H1 (cell line): ENCODE measurements at regions not wholly inside any gene's neighbourhood (a gene's known extent, or its start where the extent isn't known, plus 50 kb on each side); places are given as distances from the start of the nearest gene placed in this dataset.

Source experiments
- CTCF ChIA-PET: fragments of 300-600 bp; sonication (Branson Sonifier 250); formaldehyde crosslinking; loops from one replicate; lab custom pipeline; 2021; ENCODE audit not compliant: partially characterized antibody; lab: Charles Lee
- POLR2A ChIA-PET: fragments of 300-600 bp; sonication (Branson Sonifier 250); formaldehyde crosslinking; loops from one replicate; lab custom pipeline; 2021; ENCODE audit warnings: inconsistent platforms; ENCODE audit not compliant: partially characterized antibody; lab: Charles Lee
- DNase-seq, 2 experiments: peaks; one replicate each; pipeline versions ENCODE4 v3.0.0 to v3.0.0-alpha.2; 2010 to 2022; ENCODE audit warnings: low spot score in 2 of 2, low read depth in 1 of 2, mixed read lengths in 1 of 2
- FAIRE-seq: peaks from 2 replicates; lab custom pipeline; 2011; peaks lifted over from hg19 to GRCh38; lab: Jason Lieb, UNC
- H2AFZ ChIP-seq: 2 replicates; pipeline ENCODE4 v1.8.1; 2012; ENCODE audit warnings: low read length, inconsistent platforms
- H2AK5ac ChIP-seq: 2 replicates; pipeline ENCODE4 v1.6.1; 2013; ENCODE audit warnings: low read depth, low read length
- H2BK120ac ChIP-seq: replicated peaks from 2 replicates; pipeline ENCODE3; 2013; ENCODE audit warnings: low read depth, low read length, inconsistent platforms
- H2BK12ac ChIP-seq: 2 replicates; pipeline ENCODE4 v1.6.1; 2013; ENCODE audit warnings: low read depth, low read length
- H2BK15ac ChIP-seq: 2 replicates; pipeline ENCODE4 v1.6.1; 2013; ENCODE audit warnings: low read length
- H2BK20ac ChIP-seq: 2 replicates; pipeline ENCODE4 v1.6.1; 2013; ENCODE audit warnings: low read length
- H2BK5ac ChIP-seq: 2 replicates; pipeline ENCODE4 v1.6.1; 2013; ENCODE audit warnings: low read depth, low read length
- H3K14ac ChIP-seq: 2 replicates; pipeline ENCODE4 v1.6.1; 2013; ENCODE audit warnings: inconsistent platforms; ENCODE audit not compliant: insufficient read length
- H3K18ac ChIP-seq: 2 replicates; pipeline ENCODE4 v1.6.1; 2013; ENCODE audit warnings: low read length; ENCODE audit errors: extremely low read depth
- H3K23ac ChIP-seq: 2 replicates; pipeline ENCODE4 v1.6.1; 2013; ENCODE audit warnings: inconsistent platforms; ENCODE audit not compliant: insufficient read length
- H3K23me2 ChIP-seq: 2 replicates; pipeline ENCODE4 v1.6.1; 2013; ENCODE audit warnings: low read depth, low read length
- H3K27ac ChIP-seq: 2 replicates; pipeline ENCODE4 v1.6.1; 2011; ENCODE audit warnings: low read depth, low read length, inconsistent platforms
- H3K27me3 ChIP-seq, 4 experiments: replicated peaks in 1 of 4; 1 replicate in 1 of 4; 2 replicates in 3 of 4; pipeline versions ENCODE4 v1.6.1 to v1.8.1; 2011 to 2013; ENCODE audit warnings: low read length in 3 of 4, mild to moderate bottlenecking in 3 of 4, inconsistent platforms in 2 of 4, mixed read lengths in 2 of 4, moderate library complexity in 1 of 4; ENCODE audit not compliant: control insufficient read depth in 3 of 4, insufficient read depth in 3 of 4; ENCODE audit errors: extremely low read depth in 1 of 4
- H3K36me3 ChIP-seq, 4 experiments: 2 replicates each; pipeline versions ENCODE4 v1.6.1 to v1.8.1; 2011 to 2013; ENCODE audit warnings: mild to moderate bottlenecking in 4 of 4, low read length in 3 of 4, moderate library complexity in 2 of 4, control low read depth in 1 of 4, inconsistent platforms in 1 of 4; ENCODE audit not compliant: insufficient read depth in 4 of 4, control insufficient read depth in 2 of 4
- H3K4ac ChIP-seq: replicated peaks from 2 replicates; pipeline ENCODE3; 2013; ENCODE audit warnings: low read length, low read depth, mixed read lengths, inconsistent platforms; ENCODE audit not compliant: insufficient read length
- H3K4me1 ChIP-seq, 4 experiments: replicated peaks in 1 of 4; 1 replicate in 1 of 4; 2 replicates in 3 of 4; pipeline versions ENCODE4 v1.6.1 to v1.8.1; 2011 to 2013; ENCODE audit warnings: low read length in 3 of 4, inconsistent platforms in 2 of 4, mixed read lengths in 1 of 4; ENCODE audit not compliant: insufficient read depth in 4 of 4, control insufficient read depth in 3 of 4
- H3K4me2 ChIP-seq, 2 experiments: 2 replicates each; pipeline versions ENCODE4 v1.6.1 to v1.8.1; 2011 to 2013; ENCODE audit warnings: low read depth in 2 of 2, low read length in 2 of 2, control low read depth in 1 of 2, inconsistent platforms in 1 of 2, mild to moderate bottlenecking in 1 of 2; ENCODE audit not compliant: insufficient read depth in 1 of 2
- H3K4me3 ChIP-seq, 4 experiments: fragments of 200-600, 300-600 bp in 1 of 4; sonication (generic), shearing (Covaris generic), sonication (Bioruptor Twin) in 1 of 4; 2 replicates each; pipeline versions ENCODE4 v1.5.1 to v1.8.1; 2011 to 2016; ENCODE audit warnings: low read length in 4 of 4, low read depth in 3 of 4, control low read depth in 2 of 4, inconsistent platforms in 2 of 4, mild to moderate bottlenecking in 2 of 4, mixed read lengths in 1 of 4, moderate library complexity in 1 of 4; ENCODE audit not compliant: insufficient read depth in 2 of 4; ENCODE audit errors: extremely low read depth in 1 of 4
- H3K56ac ChIP-seq: replicated peaks from 2 replicates; pipeline ENCODE3; 2013; ENCODE audit warnings: low read depth, mild to moderate bottlenecking, mixed read lengths, low read length, inconsistent platforms; ENCODE audit not compliant: insufficient read length
- H3K79me1 ChIP-seq: 2 replicates; pipeline ENCODE4 v1.6.1; 2013; ENCODE audit warnings: low read depth, low read length, control low read depth
- H3K79me2 ChIP-seq, 2 experiments: 2 replicates each; pipeline versions ENCODE4 v1.6.1 to v1.8.1; 2012 to 2013; ENCODE audit warnings: low read length in 2 of 2, mild to moderate bottlenecking in 2 of 2, inconsistent platforms in 1 of 2; ENCODE audit not compliant: insufficient read depth in 2 of 2, control insufficient read depth in 1 of 2
- H3K9ac ChIP-seq, 4 experiments: replicated peaks in 1 of 4; 1 replicate in 1 of 4; 2 replicates in 3 of 4; pipeline versions ENCODE4 v1.6.1 to v1.8.1; 2011 to 2013; ENCODE audit warnings: low read depth in 3 of 4, low read length in 3 of 4, control low read depth in 2 of 4, mild to moderate bottlenecking in 2 of 4, moderate library complexity in 2 of 4, inconsistent platforms in 1 of 4; ENCODE audit errors: extremely low read depth in 1 of 4
- H3K9me3 ChIP-seq, 2 experiments: 2 replicates each; pipeline versions ENCODE4 v1.6.1 to v1.8.1; 2012 to 2013; ENCODE audit warnings: mild to moderate bottlenecking in 2 of 2, moderate library complexity in 2 of 2, control low read depth in 1 of 2, inconsistent platforms in 1 of 2, low read depth in 1 of 2, low read length in 1 of 2, mixed read lengths in 1 of 2; ENCODE audit not compliant: insufficient read depth in 2 of 2
- H4K20me1 ChIP-seq, 2 experiments: replicated peaks in 1 of 2; 2 replicates each; pipeline versions ENCODE3 to v1.8.1; 2011 to 2013; ENCODE audit warnings: inconsistent platforms in 2 of 2, low read length in 2 of 2, mild to moderate bottlenecking in 1 of 2; ENCODE audit not compliant: insufficient read depth in 2 of 2, control insufficient read depth in 1 of 2
- H4K5ac ChIP-seq: 2 replicates; pipeline ENCODE4 v1.6.1; 2013; ENCODE audit warnings: low read length, low read depth, mixed read lengths, inconsistent platforms; ENCODE audit not compliant: insufficient read length
- H4K8ac ChIP-seq: 2 replicates; pipeline ENCODE4 v1.8.0; 2013; ENCODE audit warnings: mild to moderate bottlenecking, moderate library complexity, low read length, inconsistent platforms; ENCODE audit not compliant: insufficient read depth; ENCODE audit errors: extremely low read depth
- H4K91ac ChIP-seq: replicated peaks from 2 replicates; pipeline ENCODE3; 2013; ENCODE audit warnings: low read length, mixed read lengths, inconsistent platforms; ENCODE audit not compliant: insufficient read length
- CHD1 ChIP-seq: IDR thresholded peaks from 2 replicates; pipeline ENCODE4 v1.6.1; 2012; ENCODE audit warnings: low read depth, low read length, improper control_type of control experiment
- HDAC2 ChIP-seq, 2 experiments: fragments of 300-600 bp in 1 of 2; sonication (generic) in 1 of 2; IDR thresholded peaks; 2 replicates each; pipeline ENCODE4 v1.6.1; 2011 to 2012; ENCODE audit warnings: low read depth in 2 of 2, low read length in 2 of 2, mild to moderate bottlenecking in 2 of 2, moderate library complexity in 2 of 2, borderline replicate concordance in 1 of 2, inconsistent platforms in 1 of 2
- KDM5A ChIP-seq: fragments of 200-600 bp; IDR thresholded peaks from 2 replicates; pipeline ENCODE4 v1.7.1; 2012; ENCODE audit warnings: mild to moderate bottlenecking, low read length, inconsistent platforms, mixed read lengths
- NRF1 ChIP-seq: IDR thresholded peaks from 2 replicates; pipeline ENCODE4 v1.6.1; 2011; ENCODE audit warnings: mild to moderate bottlenecking, low read depth, low read length, improper control_type of control experiment
- POLR2AphosphoS5 ChIP-seq: IDR thresholded peaks from 2 replicates; pipeline ENCODE4 v1.6.1; 2011; ENCODE audit warnings: low read depth, low read length
- SAP30 ChIP-seq: fragments of 300-600 bp; sonication (generic); IDR thresholded peaks from 2 replicates; pipeline ENCODE4 v1.7.1; 2012; ENCODE audit warnings: low read length, moderate library complexity, mild to moderate bottlenecking, inconsistent platforms; ENCODE audit not compliant: insufficient read depth, insufficient replicate concordance
- SRF ChIP-seq: IDR thresholded peaks from 2 replicates; pipeline ENCODE4 v1.6.1; 2011; ENCODE audit warnings: mild to moderate bottlenecking, low read depth, low read length, moderate library complexity
- WGBS, 2 experiments: shearing (Covaris generic) in 1 of 2; methylation state at CpG; one replicate each; pipeline versions ENCODE4 v1.1.6 to v1.1.7; 2013 to 2015; ENCODE audit warnings: low lambda C conversion rate in 2 of 2, mixed read lengths in 2 of 2, inconsistent platforms in 1 of 2, low coverage in 1 of 2, missing lambda C conversion rate in 1 of 2; ENCODE audit not compliant: insufficient replicate concordance in 2 of 2, insufficient coverage in 1 of 2, insufficient read length in 1 of 2; ENCODE audit errors: extremely low coverage in 1 of 2, missing lambda C conversion rate in 1 of 2; 5-methylcytosine and 5-hydroxymethylcytosine counted together
- TF ChIP-seq, protein P1 (sequence below): IDR thresholded peaks from 2 replicates; pipeline ENCODE4 v1.6.1; 2011; ENCODE audit warnings: low read length, improper control_type of control experiment

DNA sequence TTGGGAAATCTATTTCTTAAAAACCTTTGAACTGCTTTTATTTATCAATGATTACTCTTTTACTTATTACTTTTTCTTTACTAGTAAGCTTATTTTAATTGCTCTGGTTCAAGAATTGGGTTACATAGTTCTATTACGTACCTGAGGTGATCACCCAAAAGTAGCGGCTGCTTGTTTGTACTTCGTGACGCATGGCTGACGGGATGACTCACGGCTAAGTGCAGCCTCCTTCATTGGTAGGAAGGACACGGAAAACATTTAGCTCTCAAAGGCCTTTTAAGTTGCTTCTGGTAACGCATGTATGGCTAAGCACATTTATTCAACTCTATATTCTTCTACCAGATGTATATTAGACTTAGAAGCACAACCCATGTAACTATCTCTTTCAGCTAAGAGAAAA lies 285.8 kb upstream of the SP4 start:
- Histone ChIP-seq H3K27ac (no peak overlapping the region), H4K8ac (no peak overlapping the region), H3K79me1 (no peaks in the 10 kb centered on the region), H2BK12ac (no peak overlapping the region), H3K4me1 (peaks cover 0 to 7% (median 3%) of the 10 kb centered on the region in 4 experiments; a peak in 4 of 7 replicates), H3K4ac (no peak overlapping the region), H2AK5ac (no peak overlapping the region), H4K20me1 (no peaks in the 10 kb centered on the region), H3K9me3 (no peaks in the 10 kb centered on the region), H3K23me2 (no peaks in the 10 kb centered on the region), H4K91ac (no peak overlapping the region), H3K4me3 (no peak overlapping the region), H3K56ac (no peak overlapping the region), H2BK5ac (no peak overlapping the region), H3K79me2 (no peaks in the 10 kb centered on the region), H2BK20ac (no peak overlapping the region), H4K5ac (no peak overlapping the region), H2BK15ac (no peak overlapping the region), H3K14ac (no peak overlapping the region), H3K4me2 (no peak overlapping the region), H3K9ac (no peak overlapping the region), H3K18ac (no peak overlapping the region), H2BK120ac (no peak overlapping the region), H3K36me3 (no peaks in the 10 kb centered on the region), H3K27me3 (no peaks in the 10 kb centered on the region), H3K23ac (no peak overlapping the region), H2AFZ (no peak overlapping the region)
- TF ChIP-seq KDM5A, result no peak
- TF ChIP-seq CHD1, result no peak
- no peak for TF ChIP-seq HDAC2 (IDR thresholded peaks at IDR 0.05; ENCODE audit: borderline replicate concordance in 1 of 2, low read depth in 2 of 2, low read length in 2 of 2)
- TF ChIP-seq, protein P1, sequence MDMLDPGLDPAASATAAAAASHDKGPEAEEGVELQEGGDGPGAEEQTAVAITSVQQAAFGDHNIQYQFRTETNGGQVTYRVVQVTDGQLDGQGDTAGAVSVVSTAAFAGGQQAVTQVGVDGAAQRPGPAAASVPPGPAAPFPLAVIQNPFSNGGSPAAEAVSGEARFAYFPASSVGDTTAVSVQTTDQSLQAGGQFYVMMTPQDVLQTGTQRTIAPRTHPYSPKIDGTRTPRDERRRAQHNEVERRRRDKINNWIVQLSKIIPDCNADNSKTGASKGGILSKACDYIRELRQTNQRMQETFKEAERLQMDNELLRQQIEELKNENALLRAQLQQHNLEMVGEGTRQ, result no peak
- TF ChIP-seq SAP30, result no peak
- no peak for TF ChIP-seq SRF
- no peak for TF ChIP-seq POLR2AphosphoS5
- no peak for TF ChIP-seq NRF1
- POLR2A ChIA-PET, result interaction anchor here (1.3 kb wide), 1 partner anchor 28 kb away, joined by 4 read pairs; no protein-coding TSS in a partner anchor
- no peak for FAIRE-seq
- CTCF ChIA-PET, result interaction anchor here (0.7 kb wide), 2 partner anchors 71 to 162 kb away, joined by 3 read pairs; no protein-coding TSS in a partner anchor
- 92% methylated on average over 8 of the region's 8 CpGs; no CpG with 5 or more reads in 1 of the 2 experiments for WGBS, 2 experiments
- no peak for DNase-seq
